ENCODE measurements at regions not wholly inside any gene's neighbourhood (a gene's known extent, or its start where the extent isn't known, plus 50 kb on each side); places are given as distances from the start of the nearest gene placed in this dataset.
"Not testable (repeated sequence)": the region's sequence is repeated elsewhere in the genome, so short reads cannot be mapped to it uniquely, and the experiment has no call there.

DNA sequence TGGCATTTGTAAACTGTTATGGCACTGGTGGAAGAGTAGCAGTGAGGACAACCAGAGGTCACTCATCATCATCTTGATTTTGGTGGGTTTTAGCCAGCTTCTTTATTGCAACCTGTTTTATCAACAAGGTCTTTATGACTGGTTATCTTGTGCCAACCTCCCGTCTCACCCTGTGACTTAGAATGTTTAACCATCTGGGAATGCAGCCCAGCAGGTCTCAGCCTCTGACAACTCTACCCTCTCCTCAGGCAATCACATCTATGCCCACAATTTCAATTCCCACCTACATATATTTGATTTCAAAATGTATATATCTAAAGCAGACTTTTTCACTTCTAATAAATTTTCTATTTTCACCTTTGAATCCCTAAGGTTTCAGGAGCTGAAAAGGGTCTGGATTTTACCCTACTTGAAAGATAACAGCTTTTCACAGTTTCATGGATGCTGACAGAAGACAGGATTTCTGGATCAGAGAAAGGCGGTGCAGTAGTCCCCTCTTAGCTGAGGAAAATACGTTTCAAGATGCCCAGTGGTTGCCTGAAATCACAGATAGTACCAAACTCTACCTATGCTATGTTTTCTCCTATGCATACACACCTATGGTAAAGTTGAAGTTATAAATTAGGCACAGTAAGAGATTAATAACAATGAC is 1171.8 kb downstream of the DIAPH3 start:
- DNase-seq (ENCODE audit: low read depth in 2 of 2) = no peak

DNA sequence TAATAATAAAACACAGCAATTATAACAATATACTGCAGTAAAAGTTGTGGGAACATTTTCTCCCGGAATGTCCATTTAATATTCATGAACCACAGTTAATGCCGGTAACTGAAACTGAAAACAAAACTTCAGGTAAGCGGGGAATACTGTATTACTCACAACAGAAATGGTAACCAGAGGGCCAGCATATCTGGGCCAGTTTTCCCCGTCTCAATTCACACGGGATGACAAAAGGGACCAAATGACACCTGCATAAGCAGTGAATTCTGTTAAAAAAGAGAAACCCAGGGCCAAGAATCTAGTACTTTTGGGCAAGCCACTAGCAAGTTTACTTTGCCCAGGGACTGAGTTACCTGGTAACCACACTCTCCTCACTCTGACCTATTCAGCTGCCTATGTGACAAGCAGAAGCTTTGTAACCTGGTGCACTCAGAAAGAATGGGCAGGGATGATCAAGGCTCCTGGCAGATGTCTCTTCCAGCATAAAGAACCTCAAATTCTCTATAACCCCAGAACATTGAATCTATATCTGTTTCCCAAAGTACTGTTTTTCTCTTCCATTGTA is 1171.2 kb downstream of the DIAPH3 start:
- DNase-seq (ENCODE audit: low read depth in 2 of 2) = no peak

DNA sequence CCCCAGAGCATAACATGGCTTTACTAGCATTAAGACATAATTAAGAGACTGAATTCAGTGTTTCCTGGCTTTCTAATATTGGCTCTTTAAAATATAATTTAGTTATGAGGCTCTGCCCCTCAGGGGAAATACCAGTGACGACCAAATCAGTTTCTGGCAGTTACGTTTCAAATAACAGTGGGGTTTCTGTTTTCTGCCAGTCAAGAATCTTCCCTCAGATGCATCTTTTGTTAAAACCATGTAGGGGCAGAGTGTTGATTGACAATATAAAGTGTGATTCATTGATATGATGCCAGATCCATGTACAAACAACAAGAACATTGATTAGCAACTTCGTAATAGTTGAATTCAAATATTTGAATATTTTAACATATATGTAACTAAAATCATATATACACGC is 1169.7 kb downstream of the DIAPH3 start:
- no peak for DNase-seq (ENCODE audit: low read depth in 2 of 2)

DNA sequence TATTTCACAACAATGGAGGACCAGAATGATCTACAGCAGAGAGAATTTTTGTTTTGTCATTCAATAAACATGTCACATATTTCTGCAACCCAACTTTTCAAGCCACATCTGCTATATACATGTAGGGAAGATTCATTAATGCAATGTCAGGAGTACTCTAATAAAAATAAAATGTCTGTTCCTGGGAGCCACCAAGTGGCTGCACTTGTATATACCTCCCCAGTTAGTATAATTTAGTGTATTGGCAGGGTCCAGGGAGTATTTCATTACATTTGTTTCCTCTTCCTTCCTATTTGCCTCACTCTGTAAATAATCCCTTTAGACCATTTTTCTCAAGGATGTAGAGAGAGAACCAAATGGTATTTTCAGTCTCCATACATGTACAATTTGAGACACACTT is 1169.0 kb downstream of the DIAPH3 start:
- DNase-seq (ENCODE audit: low read depth in 2 of 2) = no peak

DNA sequence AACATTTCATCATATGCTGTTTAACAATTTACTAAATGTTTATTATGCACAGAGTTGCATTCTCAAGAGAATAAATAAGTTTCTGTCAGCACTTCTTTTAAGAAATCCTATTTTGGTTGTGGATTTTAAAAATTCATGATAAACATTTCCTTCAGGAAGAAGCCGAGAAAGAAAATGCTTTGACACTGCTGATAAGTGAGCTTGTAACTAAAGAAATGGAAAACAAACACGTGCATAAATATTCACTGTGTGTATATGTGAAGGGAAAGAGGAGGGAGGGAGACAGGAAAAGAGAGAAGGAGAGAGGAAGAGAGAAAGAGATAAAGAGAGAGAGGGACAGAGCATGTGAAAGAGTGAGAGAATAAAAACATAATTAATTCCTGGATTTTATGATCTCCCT is 1165.0 kb downstream of the DIAPH3 start:
- DNase-seq (ENCODE audit: low read depth in 2 of 2) = no peak

DNA sequence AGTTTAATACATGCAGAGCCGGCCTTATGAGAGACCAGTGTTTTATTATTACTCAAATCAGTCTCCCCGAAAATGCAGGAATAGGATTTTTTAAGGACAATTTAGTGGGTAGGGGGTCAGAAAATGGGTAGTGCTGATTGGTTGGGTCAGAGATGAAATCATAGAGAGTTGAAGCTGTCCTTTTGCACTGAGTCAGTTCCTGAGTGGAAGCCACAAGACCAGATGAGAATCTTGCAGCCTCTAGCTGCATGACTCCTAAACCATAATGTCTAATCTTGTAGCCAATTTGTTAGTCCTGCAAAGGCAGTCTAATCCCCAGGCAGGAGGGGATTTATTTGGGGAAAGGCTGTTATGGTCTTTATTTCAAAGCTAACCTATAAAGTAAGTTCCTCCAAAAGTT is 1163.9 kb downstream of the DIAPH3 start:
- no peak for DNase-seq (ENCODE audit: low read depth in 2 of 2)

DNA sequence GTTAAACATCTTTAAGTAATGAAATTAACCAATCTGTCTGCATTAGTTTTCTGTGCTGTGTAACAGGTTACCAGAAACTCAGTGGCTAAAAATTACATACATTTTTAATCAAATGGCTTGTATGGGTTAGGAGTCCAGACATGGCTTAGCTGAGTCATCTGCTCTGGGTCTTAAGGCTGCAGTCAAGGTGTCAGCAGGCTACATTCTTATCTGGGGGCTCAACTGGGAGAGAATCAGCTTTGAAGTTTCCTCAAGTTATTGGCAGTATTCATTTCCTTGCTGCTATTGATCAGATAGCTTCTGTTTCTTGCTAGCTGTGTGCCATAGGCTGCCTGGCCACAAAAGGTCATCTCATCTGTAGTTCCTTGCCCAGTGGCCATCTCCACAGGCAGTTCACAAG is 1163.0 kb downstream of the DIAPH3 start:
- DNase-seq (ENCODE audit: low read depth in 2 of 2) = no peak

DNA sequence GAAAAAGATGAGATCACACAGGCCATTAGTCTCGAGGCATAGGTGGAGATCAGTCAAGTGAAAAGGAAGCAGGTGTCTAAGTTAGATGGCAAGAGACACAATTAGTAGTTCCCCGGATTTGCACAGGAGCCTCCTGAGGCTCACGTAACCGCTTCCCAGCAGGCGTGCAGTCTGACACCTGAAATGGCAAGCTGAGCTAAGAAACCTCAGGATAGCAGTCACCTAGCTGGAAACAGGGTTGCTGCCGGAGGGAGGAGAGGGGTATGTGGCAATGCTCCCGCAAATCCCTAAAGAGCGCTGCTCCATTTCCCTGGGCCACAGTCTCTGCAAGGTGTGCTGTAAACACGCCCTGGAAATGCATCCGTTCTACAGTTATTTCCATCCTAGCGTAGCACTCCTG is 1151.0 kb downstream of the DIAPH3 start:
- DNase-seq (ENCODE audit: low read depth in 2 of 2) = no peak

DNA sequence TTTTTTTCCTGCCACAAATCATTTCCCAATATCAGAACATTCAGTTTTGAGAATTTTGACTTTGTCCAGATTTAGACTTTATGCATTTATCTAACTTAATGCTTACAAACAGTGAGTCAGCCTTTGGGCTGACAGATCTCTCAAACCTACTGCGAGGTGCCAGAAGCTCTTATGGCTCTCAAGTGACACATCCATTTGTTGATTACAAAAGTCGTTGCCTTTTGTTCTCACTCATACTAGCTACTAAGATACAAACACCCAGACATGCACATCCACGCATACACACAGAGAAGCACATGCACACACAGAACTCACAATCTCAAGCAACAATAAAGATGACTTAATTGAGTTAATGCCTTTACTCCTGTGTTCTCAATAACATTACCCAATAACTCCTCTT is 1147.5 kb downstream of the DIAPH3 start:
- no peak for DNase-seq (ENCODE audit: low read depth in 2 of 2)

DNA sequence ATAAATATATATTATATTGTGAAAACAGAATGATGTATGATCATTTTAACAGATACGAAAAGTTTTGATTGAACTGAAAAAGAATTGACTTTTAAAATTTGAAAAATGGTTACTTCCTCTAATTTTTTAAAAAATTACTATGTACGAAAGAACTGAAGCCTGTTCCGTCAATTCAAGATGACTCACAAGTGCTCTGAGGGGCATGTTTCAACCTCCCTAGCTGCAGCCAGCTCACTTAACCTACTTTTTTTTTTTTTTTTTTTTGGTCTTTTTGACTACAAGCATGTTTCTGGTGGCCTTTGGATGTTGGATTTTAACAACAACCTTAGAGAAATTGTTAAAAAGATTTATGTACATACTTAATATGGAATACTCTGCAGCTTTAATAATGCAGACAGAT is 1139.3 kb downstream of the DIAPH3 start:
- no peak for DNase-seq (ENCODE audit: low read depth in 2 of 2)

DNA sequence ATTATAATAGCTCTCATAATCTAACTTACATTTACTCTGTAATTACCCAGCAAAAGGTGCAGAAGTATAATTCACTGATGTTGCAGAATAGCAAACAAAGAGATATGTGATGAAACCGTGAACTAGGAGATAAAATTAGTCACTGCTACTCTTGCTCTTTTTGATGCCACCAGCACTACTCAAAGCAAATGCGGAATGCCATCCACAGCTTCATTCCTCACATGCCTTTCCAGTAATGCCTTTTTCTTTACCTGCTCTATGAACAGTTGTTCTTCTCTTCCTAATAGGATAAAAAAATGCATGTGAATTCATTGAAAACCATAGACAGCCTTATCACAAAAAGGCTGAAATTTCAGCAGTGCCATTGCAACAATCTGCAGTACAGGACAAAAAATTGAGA is 1129.5 kb downstream of the DIAPH3 start:
- no peak for DNase-seq (ENCODE audit: low read depth in 2 of 2)

DNA sequence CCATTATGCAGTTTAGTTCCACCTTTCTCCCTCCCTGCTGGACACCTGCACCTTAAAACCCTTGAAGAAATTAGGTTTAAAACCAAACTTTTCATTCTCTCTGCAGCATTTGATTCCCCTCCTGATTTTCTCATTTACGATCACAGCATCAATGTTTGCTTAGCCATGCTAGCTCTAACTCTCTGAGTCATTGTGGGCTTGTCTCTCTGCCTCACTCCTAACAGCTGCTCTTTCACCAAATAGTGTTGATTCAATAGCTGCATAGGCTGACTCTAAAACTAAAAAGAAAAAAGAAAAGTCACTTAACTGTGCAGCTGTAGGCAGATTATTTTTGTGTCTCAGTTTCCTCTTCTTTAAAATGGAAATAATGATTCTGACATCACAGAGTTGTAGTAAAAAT is 1124.9 kb downstream of the DIAPH3 start:
- DNase-seq (ENCODE audit: low read depth in 2 of 2) = no peak

DNA sequence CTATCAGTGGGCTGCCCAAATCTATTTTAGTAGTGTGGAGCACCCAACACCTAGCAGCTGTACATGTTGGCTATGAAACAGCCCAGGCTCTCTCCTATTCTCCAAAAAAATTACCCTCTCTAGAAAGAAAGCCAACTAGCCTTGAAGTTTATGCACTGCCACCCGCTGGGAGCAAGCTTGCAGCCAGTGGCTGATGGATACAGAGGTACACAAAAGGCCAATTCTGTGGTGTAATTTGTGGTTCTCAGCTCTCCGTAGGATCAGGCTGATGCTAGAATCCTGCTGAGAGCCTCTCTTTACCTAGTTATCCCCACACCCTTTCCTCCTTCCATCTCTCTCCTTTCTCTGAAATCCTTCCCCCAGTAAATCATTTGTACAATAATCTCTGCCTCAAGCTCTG is 1120.7 kb downstream of the DIAPH3 start:
- no peak for DNase-seq (ENCODE audit: low read depth in 2 of 2)

DNA sequence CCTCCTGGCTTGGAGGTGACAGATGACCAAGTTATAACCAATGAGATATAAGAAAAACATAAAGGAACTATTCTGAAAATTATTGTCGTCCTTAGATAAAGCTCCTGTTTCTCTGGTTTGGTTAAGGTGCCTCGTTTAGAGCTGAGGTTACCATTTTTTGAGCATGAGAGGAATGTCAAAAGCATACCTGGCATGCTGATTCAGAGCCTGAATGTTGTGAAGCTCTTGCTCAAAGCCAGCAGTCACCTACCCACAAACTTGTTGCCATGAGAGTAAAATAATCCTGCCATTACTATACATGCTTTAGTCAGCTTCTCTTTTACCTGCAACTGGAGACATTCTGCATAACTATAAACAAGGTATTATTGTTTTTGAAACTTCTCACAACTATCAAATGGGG is 1116.2 kb downstream of the DIAPH3 start:
- no peak for DNase-seq (ENCODE audit: low read depth in 2 of 2)

DNA sequence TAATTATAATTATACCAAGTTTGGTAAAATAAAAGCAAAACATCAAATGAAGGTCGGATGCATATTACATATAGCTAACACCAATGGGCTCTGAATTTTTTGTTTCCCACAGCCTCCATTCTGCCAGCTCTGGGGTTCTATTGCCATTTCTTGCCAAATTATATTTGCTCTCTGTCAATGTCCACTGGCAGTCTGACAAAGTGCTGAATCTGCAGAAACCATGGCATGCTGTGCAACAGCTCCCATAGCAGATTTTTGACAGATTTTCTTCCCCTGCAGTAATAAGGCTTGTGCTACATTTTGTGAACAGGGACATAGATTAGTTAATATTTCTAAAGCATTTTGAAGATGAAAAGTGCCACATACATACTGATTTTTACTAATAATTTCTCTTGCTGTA is 1102.1 kb downstream of the DIAPH3 start:
- no peak for DNase-seq (ENCODE audit: low read depth in 2 of 2)

DNA sequence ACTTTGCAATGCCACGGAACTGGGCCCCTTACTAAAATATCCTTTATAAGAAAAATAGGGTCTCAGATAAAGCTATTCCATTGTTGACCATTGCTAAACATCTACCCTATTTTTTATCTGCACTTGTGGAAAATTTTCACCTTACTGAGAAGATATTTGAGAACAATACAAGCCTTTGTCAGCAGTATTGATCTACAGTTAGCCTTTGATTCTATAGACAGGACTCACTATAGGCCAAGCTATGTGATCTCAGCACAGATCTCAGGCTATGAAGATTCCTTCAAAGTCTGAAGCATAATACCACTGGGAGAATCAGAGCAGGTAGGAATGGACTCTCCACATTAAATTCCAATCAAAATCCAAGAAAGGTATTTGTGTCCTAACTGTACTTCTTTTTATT is 1099.7 kb downstream of the DIAPH3 start:
- no peak for DNase-seq (ENCODE audit: low read depth in 2 of 2)

DNA sequence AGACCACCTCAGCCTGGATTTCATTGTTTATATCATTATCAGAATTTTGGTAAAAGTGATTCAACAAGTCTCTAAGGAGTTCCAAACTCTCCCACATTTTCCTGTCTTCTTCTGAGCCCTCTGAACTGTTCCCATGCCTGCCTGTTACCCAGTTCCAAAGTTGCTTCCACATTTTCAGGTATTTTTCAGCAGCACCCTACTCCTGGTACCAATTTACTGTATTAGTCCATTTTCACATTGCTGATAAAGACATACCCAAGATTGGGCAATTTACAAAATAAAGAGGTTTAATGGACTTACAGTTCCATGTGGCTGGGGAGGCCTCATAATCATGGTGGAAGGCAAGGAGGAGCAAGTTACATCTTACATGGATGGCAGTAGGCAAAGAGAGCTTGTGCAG is 1087.3 kb downstream of the DIAPH3 start:
- not testable (repeated sequence) for DNase-seq (ENCODE audit: low read depth in 2 of 2)

DNA sequence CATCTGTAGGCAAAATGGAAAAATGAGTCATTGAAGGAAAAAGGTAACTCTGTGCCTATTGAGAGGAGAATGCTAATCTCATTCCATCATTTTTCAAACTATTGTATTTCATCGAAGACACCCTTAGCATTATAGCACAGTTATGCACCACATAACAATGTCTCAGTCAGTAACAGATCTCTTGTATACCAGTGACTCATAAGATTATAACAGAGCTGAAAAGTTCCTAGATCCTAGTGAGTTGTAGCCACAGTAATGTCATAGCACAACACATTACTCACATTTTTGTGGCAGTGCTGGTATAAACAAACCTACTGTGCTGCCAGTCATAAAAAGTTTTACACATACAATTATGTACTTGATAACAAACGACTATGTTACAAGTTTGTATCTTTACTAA is 1077.6 kb downstream of the DIAPH3 start:
- no peak for DNase-seq (ENCODE audit: low read depth in 2 of 2)

DNA sequence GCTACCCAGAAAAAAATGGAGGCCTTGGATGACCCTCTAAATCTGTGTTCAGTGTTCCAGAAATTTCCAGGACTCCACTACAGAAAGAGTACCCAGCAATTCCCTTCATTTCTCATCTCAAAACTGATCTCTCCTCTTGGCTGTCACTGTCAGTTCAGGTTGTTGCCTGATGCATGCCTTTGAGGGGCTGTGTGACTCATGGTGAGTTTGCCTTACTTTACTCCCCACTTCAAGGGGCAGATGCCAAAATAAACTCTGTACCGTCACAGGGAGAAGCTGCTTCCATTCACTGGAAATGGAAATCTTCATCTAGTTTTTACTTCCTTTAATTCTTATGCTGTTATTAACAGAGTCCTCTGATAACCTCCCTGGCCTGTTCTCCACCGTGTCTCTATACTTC is 1075.0 kb downstream of the DIAPH3 start:
- no peak for DNase-seq (ENCODE audit: low read depth in 2 of 2)

DNA sequence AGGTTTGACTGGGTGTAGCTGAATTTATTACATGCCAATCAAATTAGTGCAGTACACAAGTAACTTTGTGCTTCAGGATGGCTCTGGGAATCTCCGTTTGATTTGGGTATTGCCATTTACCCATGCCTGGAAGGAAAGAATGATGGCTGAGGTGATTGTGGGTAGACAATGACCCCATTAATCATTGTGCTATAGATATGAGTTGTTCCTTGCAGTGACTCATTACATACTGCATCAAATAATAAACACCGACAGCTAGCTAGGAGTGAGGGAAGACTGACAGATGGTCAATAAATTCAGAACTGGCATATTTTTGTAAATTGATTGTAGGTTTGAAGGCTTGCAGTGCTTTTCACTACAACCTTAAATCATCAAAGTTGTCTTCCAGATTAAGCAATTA is 1069.5 kb downstream of the DIAPH3 start:
- no peak for DNase-seq (ENCODE audit: low read depth in 2 of 2)

DNA sequence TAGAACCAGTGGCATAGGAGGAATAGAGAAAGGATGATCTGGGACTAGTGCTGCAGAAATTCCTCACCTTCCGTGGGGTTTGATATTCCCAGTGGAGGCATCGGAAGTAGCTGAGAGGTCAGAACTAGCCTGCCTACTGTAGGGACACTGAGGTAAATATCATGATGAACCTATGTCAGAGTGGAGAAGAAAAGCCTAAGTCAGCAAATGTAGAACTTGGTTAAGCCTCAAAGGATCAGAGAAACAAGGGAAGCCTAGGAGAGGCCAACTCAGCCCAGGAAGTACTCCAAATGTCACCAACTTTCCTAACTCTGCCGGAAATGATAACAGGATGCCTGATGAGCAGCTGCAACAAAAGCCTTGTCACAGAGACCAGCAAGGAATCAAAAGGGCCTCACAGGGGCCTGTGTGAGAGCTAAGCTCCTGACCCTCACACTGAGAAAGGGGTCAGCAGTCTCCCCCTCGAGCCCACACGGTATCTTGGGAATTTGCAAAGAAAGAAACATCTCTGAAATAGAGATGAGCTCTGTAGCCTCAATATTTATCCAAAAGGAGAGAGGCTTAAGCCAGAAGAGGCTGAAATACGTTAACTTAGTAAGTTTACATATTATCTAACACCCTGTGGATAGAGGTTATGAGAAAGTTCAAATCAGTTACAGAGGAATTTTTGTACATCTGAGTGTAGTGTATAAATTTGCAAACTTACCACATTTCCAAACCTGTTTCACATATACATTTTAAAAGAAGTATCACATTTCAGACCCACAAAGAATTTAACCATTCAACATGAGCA is 1064.3 kb downstream of the DIAPH3 start:
- DNase-seq (ENCODE audit: low read depth in 2 of 2) = no peak

DNA sequence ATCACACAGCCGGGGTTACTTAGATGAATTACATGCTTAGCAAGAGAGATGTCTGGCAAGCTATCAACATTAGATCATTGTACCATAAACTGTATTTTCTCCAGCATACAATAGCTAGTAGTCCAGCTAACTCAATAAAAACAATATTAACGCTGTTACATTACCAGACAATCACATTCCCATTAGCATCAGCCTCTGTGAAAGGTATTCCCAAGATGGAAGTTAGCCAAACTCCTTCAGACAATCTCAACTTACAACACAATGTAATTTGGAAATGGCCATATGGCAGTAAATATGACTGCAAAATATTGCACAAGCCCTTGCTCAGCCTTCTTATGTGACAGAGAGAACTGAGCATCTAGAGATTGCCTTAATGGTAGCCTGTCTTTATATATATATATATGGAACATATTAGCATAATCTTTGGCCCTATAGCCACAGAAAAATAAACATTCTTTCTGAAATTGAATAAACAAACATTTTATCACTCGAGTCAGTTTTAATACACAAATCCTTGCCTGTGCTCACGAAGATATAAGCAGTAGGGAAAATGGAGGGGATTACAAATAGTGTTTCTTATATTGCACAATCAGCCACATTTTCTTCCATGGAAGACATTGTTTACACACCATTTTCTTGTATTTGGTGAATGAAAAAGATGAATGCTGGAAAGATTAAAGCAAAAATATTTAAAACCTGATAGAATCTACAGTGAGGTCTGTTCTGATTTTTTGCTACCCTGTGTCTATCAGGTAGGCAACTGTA is 1060.5 kb downstream of the DIAPH3 start:
- no peak for DNase-seq (ENCODE audit: low read depth in 2 of 2)

DNA sequence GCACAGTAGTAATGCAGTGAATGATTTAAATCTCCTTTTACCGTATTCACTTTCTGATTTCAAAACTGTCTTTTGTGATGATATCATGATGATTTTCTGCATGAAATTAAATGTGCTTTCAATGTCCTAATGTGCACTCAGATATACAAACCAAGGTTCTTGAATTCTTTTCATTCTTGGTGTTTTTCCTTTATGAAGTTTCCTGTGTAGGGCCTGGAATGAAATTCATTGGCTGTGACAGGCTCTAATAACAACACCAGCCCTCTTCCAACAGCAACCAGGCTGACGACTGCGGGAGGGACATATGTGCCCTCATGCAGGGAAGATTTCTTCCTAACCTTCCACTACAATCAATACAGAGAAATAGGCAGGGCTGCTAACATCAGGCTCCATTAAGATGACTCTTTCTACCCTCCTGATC is 1052.0 kb downstream of the DIAPH3 start:
- no peak for DNase-seq (ENCODE audit: low read depth in 2 of 2)

All from activated CD8-positive, alpha-beta memory T cell treated with anti-CD3 and anti-CD28 coated beads for 4 hours (primary cell).